NCI-H1048 (cell line): ENCODE measurements at regions not wholly inside any gene's neighbourhood (a gene's known extent, or its start where the extent isn't known, plus 50 kb on each side); places are given as distances from the start of the nearest gene placed in this dataset.
"Not testable (repeated sequence)": the region's sequence is repeated elsewhere in the genome, so short reads cannot be mapped to it uniquely, and the experiment has no call there.

ENCODE experiments used
- DNase-seq: peaks from one replicate; lab custom pipeline; 2025; lab: John Stamatoyannopoulos, UW

DNA sequence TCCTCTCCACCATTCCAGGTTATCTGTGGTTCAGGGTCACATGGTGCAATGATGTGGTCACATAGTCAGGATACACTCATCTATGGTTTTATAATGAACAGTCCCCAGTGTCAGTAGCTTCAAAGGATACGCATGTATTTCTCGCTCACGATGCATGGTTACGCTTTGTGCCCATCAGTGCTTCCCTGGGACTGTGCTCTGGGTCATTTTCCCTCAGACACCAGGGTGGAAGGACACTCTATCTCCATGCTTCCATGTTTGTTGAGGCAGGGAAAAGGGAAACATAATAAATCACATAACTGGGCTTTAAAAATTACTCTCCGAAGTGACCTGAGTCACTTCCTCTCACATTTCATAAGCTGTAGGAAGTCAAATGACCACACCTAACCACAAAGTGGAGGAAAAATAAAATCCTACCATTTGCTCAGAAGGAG lies 394.8 kb upstream of the NOX3 start:
- DNase-seq: no peak

DNA sequence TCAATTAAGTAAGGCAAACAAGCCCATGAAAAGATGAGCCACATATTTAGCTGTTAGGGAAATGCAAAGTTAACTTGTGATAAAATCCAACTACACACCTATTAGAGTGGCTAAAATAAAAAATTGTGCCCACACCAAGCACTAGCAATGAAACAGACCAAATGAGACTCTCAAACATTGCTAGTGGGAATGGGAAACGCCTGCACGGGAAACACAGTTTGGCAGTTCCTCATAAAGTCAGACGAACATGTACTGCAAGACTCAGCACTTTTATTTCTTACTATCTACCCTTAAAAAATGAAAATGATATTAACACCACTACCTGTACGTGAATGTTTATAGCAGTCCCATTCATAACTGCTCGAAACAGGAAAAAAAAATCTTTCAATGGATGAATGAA lies 392.1 kb upstream of the NOX3 start:
- no peak for DNase-seq

DNA sequence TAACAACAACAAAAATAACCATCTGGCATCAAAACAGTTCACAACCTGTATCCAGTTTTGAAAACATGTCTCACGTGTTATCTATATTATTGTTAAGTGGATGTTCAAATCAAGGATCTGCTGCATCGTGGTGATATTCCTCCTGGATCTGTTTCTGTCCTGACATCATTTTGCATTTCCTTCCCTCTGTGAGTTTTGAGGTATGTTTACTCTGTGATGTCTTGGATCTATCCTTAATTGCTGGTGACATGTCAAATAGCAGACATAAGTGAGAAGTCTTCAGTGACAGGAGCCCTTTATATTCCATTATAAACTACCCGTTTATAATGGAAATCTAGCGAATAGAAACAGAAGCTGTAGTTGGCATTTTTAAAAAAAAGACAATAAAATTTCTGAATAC lies 381.8 kb upstream of the NOX3 start:
- no peak for DNase-seq

DNA sequence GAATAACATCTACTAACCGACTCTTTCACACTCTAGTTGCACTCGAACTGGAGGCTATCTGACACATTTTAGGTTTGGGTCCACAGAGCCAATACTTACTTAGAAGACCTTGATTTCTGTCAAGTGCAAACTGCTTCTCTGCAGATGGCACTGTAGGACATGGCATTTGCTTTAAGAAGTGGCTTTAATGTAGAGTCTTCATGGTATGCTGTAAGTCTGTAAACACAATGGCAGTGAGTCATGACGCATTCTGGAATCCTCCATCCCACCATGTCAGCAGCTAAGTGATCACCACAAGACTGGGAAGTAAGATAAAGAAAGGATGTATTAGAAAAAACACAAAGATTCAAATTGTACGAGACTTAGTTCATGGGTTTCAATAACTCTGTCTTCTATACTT lies 377.0 kb upstream of the NOX3 start:
- DNase-seq: no peak

DNA sequence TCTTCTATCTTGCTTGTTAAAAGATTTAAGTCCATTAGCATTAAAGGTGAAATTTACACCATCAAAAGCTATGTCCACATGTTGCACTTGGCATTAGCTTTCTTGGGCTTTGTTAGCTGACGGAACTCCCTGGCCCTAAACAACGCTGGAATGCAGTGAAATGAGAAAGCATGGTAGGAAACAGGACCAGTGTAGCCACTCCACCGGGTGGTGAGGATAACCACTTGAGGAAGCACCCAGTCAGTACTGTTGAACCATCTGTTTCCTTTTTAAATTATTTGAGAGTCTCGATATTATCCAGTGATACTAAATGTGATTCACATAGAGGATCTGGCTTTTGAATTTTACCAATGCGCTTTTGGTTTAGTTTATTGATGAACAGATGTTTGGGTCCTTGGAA lies 374.9 kb upstream of the NOX3 start:
- no peak for DNase-seq

DNA sequence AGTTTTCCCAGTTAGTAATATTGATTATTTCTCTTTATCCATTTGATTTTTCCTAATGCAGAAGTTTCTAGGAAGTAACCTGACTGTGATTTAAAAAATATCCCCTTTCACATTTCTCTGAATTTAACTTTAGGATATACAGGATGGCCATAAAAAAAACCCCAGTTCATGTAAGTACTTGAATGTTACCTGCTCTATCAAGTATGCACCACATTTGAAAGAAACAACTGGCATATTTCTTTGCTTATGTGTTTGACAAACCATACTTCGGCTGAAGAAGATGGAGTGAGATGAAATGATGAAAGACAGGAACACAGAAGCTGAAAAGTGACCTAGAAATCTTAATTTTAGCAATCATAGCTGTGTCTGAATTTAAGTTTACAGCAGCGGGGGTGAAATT lies 374.0 kb upstream of the NOX3 start:
- DNase-seq: no peak

DNA sequence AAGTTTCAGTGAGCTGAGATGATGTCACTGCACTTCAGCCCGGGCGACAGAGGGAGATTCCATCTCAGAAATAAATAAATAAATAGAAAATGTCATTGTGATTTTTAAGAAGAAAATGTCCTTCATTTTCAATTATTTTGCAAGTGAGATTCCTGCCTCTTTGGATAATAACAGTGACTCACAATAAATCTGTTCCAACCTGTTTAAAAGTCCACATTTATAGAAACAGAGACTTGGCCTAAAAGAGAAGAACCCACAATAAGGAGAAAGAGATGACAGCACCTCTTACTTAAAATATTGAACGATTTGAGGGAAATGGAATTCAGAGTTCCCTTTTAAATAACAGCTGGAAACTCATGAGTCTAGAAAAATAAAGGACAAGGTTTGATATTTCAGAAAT lies 373.4 kb upstream of the NOX3 start:
- DNase-seq: no peak

DNA sequence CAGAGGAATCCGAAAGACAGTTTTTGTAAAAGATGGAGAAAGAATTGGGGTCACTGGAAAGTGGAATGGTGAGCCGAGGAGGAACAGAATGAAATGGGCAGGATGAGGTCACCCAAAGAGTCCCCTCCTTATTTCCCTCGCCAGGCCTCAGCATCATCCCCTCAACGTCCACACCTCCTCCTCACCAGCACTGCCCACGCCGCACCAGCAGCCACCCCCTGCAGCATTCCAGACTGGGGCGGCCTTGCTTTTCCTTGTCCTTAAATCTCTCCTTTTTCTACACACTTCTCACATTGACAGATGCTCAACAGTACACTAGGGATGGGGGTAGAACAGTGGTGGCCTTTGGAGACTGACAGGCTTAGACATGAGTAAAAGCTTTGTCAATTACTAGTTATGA lies 363.1 kb upstream of the NOX3 start:
- DNase-seq: no peak

DNA sequence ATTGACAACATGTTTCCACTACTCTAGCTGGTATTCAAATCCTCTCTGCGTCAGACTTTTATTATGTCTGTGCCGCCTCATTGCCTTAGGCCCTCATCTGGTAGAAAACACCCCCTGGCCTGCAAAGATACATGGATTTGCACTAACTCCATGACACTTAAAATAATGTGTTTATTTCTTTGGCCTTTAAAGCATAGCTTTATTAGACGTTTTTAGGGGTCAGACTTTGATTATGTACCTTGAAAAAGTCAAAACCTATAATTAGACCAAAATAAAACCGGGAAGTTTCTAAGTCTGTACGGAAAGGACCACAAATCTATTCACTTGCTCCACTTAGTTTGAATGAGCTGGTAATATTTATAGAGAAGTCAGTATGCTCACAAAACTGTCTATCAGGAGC lies 357.9 kb upstream of the NOX3 start:
- DNase-seq: no peak

DNA sequence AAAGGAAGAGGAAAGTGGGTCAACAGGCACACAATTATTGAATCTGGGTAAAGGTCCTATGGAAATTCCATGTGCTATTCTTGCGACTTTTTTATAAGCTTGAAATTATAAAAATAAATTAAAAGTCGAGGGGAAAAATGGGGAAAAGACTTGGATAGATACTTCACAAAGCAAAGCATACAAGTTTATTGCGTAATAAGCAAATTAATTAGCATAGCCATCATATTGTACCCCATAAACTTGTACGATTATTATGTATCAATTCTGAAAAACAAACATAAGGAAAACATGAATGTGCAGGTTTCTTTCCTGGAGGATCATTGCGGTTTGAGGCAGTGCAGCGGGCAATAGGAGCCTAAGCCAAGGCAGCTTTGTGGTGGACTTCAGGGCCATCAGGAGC lies 351.6 kb upstream of the NOX3 start:
- no peak for DNase-seq

DNA sequence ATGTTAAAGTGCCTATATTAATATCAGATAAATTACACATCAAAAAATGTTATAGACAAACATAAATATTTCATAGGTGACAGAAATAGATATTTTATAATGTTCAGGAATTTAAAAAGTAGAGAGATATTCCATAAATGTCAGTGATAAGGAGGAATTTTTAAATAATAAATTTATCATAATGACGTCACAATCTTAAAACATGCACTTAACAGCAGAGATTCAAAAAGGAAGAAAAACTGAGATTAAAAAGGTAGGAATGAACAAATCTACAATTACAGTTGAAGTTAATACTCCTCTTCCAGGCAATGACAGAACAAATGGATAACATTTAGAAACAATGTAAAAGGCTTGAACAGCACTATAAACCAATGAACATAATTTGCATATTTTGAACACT lies 345.4 kb upstream of the NOX3 start:
- DNase-seq: no peak

DNA sequence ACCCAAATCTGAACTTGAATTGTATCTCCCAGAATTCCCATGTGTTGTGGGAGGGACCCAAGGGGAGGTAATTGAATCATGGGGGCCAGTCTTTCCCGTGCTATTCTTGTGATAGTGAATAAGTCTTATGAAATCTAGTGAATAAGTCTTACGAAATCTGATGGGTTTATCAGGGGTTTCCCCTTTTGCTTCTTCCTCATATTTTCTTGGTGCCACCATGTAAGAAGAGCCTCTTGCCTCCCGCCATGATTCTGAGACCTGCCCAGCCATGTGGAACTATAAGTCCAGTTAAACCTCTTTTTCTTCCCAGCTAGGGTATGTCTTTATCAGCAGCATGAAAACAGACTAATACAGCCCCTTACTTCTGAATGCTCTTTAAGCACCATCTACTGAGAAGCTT lies 343.2 kb upstream of the NOX3 start:
- not testable (repeated sequence) for DNase-seq

DNA sequence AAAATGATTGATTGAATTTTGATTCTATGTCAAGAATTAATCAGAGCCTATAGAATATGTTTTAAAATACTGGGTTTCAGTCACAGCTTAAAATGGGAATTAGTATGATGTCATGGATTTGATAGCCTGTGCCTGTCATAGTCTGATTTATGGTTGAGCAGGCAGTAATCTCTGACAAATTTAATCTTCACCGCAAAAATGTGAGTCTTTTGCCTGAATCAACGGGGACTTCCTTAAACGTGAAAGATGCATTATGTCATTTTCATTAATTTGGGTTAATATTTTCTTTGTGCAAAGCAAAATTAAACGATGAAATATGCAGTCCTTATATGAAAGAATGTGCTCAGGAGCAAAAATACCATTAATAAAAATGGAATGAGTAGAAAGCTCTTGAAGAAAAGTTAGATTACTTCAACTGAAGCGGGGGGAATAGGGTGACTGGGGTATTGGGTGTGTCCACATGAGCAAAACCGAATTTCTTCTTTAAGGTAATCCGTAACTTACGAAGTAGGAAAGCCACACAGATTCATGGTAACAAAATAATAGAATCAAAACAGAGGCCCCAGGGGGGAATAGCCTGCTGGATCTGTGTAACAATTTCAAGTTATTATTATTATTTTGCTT lies 339.6 kb upstream of the NOX3 start:
- no peak for DNase-seq

DNA sequence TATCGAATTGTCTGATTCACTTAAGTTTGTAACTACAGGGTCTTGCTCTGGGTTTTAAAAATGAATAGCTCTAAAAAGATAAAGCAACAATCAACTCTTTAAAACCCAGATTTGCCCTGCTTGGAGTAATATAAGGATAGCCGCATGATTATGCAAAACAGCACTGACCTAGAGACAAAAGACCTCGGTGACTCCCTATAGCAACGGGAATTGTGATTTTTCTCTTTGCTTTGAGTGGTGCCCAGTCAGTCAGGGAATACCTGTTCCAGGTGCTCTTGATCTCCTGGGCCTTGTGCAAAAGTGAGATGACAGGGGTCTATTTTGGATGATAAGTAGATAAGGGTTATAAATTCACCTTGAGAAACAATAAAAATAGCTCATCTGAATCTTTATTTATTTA lies 336.3 kb upstream of the NOX3 start:
- DNase-seq: no peak

DNA sequence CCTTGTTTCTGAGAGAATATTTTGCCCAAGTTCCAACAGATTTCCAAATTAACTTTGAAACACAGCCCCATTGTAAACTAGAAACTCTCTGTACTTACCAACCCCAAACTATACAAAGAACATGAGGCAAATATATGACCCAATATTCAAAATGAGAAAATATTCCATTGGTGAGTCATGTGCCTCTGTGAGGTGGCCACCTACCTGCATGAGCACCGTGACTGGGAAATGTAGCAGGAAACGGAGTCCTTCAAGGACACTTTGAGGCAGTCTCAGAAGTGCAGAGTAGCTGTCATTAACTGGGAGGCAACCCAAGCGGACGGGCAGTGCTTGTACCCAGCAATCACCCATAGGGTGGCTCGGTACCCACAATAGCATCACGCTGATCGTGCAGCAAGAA lies 335.5 kb upstream of the NOX3 start:
- no peak for DNase-seq

DNA sequence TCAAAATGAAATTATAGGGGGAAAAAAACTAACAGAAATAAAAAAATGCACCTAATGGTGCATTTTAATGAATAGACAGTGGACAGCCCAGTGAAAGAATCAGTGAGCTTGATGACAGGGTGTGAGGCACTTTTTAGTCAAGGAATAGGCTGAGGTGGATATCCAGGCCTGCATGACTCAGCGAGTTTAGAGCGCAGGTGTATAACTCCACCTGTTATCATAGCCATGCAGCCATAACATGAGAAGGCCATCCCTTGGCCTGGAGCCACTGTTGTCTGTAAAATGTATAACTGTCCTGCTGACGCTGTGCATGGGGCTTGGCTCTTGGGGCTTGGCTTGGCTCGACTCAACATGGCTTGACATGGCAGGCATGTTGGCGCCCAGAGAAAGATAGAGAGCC lies 331.5 kb upstream of the NOX3 start:
- no peak for DNase-seq

DNA sequence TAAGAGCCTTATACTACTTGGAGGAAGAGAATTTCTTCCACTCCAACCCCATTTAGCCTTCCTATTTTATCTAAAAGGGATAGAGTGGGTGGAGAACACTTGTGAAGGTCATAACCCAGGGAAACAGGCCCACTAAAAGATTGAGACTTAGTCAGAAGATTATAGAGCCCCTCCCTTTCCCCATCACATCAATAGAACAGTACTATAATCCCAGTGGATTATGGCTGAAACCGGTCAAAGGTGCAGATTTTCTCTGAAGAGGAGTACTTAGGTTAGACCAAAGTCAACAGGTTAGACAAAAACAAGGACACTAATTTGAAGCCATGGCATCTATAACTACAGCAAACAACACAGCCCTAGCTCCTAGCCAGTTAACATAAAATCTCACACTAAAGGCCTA lies 330.9 kb upstream of the NOX3 start:
- DNase-seq: no peak

DNA sequence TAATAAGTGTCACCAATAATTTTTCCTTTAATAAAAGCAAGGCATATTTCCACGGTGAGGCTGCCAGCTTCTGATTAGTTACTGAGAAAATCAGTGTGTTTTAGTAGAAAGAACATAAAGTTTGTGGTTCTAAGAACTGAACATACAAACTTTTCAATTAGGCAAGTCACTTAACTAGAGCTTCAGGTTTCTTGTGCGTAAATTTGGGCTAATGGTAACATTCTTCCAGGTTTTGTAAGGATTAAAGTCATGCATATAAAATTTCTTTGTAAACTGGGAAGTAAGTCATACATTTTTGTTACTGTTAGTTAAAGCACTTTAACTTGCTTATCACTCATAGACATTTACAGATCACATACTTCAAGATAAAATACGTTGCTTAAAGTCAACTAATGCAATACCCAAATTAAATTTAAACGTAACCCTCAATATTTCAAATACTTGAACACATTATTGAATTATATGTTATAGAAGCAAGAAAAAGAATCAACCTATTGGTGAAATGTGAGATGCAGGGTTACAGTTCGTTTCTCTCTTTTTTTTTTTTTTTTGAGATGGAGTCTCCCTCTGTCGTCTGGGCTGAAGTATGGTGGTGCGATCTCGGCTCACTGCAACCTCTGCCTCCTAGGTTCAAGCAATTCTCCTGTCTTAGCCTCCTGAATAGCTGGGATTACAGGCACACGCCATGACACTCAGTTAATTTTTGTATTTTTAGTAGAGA lies 327.3 kb upstream of the NOX3 start:
- no peak for DNase-seq

DNA sequence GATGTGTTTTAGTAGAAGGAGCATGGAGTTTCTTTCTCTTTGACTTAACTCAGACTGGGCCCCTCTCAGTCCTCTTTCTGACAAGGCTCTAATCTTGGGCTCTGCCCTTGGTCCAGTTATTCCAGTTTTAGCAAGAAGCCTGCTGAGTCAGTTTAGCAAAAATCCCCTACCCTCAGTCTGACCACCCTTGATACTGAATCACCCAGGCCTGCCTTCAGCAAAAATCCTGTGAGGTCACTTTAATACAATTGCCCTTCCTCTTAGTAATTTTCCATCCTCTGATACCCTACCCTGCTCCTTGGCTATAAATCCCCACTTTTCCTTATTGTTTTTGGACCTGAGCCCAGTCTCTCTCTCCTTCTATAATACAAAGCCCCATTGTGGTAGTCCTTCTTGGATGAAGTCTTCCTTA lies 326.7 kb upstream of the NOX3 start:
- DNase-seq: no peak

DNA sequence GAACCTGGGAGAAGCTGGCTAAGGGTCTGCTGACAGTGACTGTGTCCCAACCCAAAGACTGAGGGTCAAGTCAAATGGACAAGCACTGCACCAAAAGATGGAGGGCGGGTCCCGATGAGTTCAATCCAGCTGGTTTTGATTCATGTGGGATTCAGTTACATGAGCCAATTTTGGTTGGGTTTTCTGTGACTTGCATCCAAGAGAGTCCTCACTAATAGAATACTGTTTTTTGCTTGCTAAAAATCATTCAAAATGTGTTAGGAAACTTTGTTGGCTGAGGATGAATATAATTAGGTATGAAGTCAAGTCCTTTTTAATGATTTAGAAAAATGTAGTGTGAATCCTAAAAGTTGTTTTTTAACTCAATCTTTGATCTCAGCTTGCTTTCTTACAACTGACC lies 323.8 kb upstream of the NOX3 start:
- no peak for DNase-seq

DNA sequence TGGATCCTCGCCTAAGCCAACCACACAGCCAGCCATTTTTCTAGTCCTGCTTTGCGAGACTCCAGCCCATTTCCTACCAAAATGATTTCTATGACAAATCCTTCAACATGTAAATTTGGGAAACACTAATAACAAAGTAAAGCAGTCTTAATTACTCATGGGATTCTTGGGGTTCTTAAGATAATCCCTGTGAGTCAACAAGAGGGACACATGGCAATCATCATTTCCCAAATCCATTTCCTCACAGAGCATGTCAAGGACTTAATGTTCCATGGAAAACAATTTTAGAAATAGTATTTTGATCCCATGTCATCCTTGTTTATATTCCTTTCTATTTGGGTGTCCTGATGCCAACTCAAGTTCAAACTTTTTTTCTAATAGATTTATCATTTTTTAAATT lies 322.7 kb upstream of the NOX3 start:
- no peak for DNase-seq

DNA sequence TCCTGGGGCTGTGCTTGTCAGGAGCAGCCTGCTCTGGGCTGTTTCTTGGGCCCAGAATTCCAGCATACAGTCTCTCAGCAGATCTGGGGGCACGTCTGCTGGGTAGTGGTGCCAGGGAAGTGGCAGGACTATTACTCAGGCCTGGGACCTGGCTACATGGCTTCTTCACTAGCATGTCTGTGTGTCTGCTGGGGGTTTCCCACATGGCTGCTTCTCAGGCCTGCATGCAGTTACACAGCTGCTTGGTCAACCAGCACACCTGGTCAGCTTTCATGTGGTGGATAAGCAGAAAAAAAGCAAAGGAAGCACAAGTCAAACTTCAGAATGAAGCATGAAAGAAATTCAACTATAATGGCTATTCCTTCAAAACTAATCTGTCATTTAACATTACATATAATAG lies 316.2 kb upstream of the NOX3 start:
- no peak for DNase-seq

DNA sequence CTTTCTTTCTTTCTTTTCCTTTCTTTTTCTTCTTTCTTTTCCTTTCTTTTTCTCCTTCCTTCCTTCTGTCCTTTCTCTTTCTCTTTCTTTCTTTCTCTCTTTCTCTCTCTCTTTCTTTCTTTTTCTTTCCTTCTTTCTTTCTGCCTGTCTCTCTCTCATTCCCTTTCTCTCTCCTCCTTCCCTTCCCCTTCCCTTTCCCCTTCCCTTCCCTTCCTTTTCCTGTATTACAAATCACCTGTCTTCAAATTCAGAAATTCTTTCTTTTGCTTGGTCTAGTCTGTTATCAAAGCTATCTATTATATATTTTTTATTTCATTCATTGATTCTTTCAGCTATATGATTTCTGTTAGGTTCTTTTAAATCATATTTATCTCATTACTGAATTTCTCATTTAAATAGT lies 315.2 kb upstream of the NOX3 start:
- no peak for DNase-seq

DNA sequence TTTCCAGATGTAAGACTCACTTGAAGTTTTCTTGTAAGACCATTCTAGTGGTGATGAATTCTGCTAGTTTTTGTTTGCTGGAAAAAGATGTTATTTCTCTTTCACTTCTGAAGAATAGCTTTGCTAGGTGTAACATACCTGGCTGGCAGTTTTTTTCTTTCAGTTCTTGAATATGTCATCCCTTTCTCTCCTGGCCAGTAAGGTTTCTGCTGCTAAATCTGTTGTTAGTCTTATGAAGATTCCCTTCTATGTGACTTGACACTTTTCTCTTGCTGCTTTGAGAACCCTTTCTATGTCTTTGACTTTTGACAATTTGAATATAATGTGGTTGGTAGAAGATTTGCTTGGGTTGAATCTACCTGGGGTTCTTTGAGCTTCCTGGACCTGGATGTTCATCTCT lies 314.7 kb upstream of the NOX3 start:
- no peak for DNase-seq
